Caco-2 (cell line): ENCODE measurements at regions not wholly inside any gene's neighbourhood (a gene's known extent, or its start where the extent isn't known, plus 50 kb on each side); places are given as distances from the start of the nearest gene placed in this dataset.
A peak's percentile ranks its signal among the peaks of the same experiment; 100 is the strongest.

Source experiments
- BruUV-seq: library from RNA; stranded (reverse); fragments of 400-500 nt; replicated peaks from 2 replicates; lab custom pipeline; 2021; lab: Mats Ljungman, UMichigan
- CTCF ChIA-PET: fragments of 300-600 bp; sonication (Branson Sonifier 250); formaldehyde crosslinking; loops from one replicate; lab custom pipeline; 2022; ENCODE audit warnings: antibody characterized with exemption; lab: Charles Lee
- POLR2A ChIA-PET: fragments of 300-600 bp; sonication (Branson Sonifier 250); formaldehyde crosslinking; loops from one replicate; lab custom pipeline; 2022; ENCODE audit warnings: antibody characterized with exemption; lab: Charles Lee
- DNase-seq, 2 experiments: peaks; one replicate each; pipeline versions ENCODE4 v3.0.0 to v3.0.0-alpha.2; 2020 to 2022
- H3K27me3 ChIP-seq: replicated peaks from 2 replicates; pipeline ENCODE4 v1.6.0; 2011; ENCODE audit warnings: low read length; ENCODE audit not compliant: control insufficient read depth, insufficient read depth
- H3K36me3 ChIP-seq: 2 replicates; pipeline ENCODE4 v1.5.1; 2011; ENCODE audit warnings: low read length; ENCODE audit not compliant: control insufficient read depth, insufficient read depth
- H3K4me1 ChIP-seq: fragments of 250-450 bp; sonication (Bioruptor Pico); 2 replicates; pipeline ENCODE4 v1.5.1; 2020; ENCODE audit warnings: mild to moderate bottlenecking
- H3K4me3 ChIP-seq: 2 replicates; pipeline ENCODE4 v1.5.1; 2011; ENCODE audit warnings: low read depth, mild to moderate bottlenecking, control low read depth, low read length
- H3K9me3 ChIP-seq: fragments of 250-450 bp; sonication (Bioruptor Pico); 2 replicates; pipeline ENCODE4 v1.5.1; 2020; ENCODE audit warnings: mild to moderate bottlenecking, moderate library complexity
- H3K27ac Mint-ChIP-seq: one replicate; pipeline ENCODE4 v1.8.0; 2022; ENCODE audit warnings: mixed read lengths; ENCODE audit not compliant: unreplicated experiment
- H3K27me3 Mint-ChIP-seq: one replicate; pipeline ENCODE4 v1.8.0; 2022; ENCODE audit warnings: mixed read lengths; ENCODE audit not compliant: insufficient read depth, unreplicated experiment
- H3K36me3 Mint-ChIP-seq: one replicate; pipeline ENCODE4 v1.8.0; 2022; ENCODE audit warnings: mild to moderate bottlenecking, mixed read lengths; ENCODE audit not compliant: insufficient read depth, unreplicated experiment
- H3K4me1 Mint-ChIP-seq: one replicate; pipeline ENCODE4 v1.8.0; 2022; ENCODE audit warnings: low read depth, mixed read lengths; ENCODE audit not compliant: unreplicated experiment
- H3K4me3 Mint-ChIP-seq: one replicate; pipeline ENCODE4 v1.8.0; 2022; ENCODE audit warnings: mild to moderate bottlenecking, moderate library complexity, mixed read lengths; ENCODE audit not compliant: unreplicated experiment
- H3K9me3 Mint-ChIP-seq: one replicate; pipeline ENCODE4 v1.8.0; 2022; ENCODE audit warnings: mixed read lengths; ENCODE audit not compliant: unreplicated experiment
- intact Hi-C: fragments of 100-400 bp; cut with micrococcal nuclease; formaldehyde crosslinking; loops from one replicate; pipeline ENCODE4 v1.10.0; 2022; ENCODE audit not compliant: unreplicated experiment
- TF ChIP-seq, protein P1 (sequence below), 2 experiments: fragments of 200-600 bp in 1 of 2; IDR thresholded peaks; 1 replicate in 1 of 2; 2 replicates in 1 of 2; pipeline versions ENCODE4 v1.5.1 to v1.8.0; 2011 to 2022; ENCODE audit warnings: antibody characterized with exemption in 1 of 2, control low read depth in 1 of 2, inconsistent platforms in 1 of 2, low read depth in 1 of 2, low read length in 1 of 2, mild to moderate bottlenecking in 1 of 2, moderate library complexity in 1 of 2; ENCODE audit not compliant: insufficient read depth in 1 of 2, severe bottlenecking in 1 of 2, unreplicated experiment in 1 of 2

GRCh38 chrX:124216396-124217115, 115.9 kb upstream of the TEX13D start:
- Mint-ChIP-seq H3K4me1 (peaks cover 33% of the 10 kb centered on the region), H3K36me3 (no peaks in the 10 kb centered on the region), H3K9me3 (no peaks in the 10 kb centered on the region), H3K27me3 (no peaks in the 10 kb centered on the region), H3K27ac (no peak overlapping the region), H3K4me3 (no peak overlapping the region)
- ChIA-PET POLR2A (no interaction called here), CTCF (no interaction called here)
- no peaks in the 10 kb centered on the region for H3K27me3 ChIP-seq
- intact Hi-C loops: loop anchor here (10.0 kb wide), 1 partner anchor 128 kb away; the partner anchor contains the start of gene SH2D1A
- DNase-seq: no peak
- TF ChIP-seq, protein P1, sequence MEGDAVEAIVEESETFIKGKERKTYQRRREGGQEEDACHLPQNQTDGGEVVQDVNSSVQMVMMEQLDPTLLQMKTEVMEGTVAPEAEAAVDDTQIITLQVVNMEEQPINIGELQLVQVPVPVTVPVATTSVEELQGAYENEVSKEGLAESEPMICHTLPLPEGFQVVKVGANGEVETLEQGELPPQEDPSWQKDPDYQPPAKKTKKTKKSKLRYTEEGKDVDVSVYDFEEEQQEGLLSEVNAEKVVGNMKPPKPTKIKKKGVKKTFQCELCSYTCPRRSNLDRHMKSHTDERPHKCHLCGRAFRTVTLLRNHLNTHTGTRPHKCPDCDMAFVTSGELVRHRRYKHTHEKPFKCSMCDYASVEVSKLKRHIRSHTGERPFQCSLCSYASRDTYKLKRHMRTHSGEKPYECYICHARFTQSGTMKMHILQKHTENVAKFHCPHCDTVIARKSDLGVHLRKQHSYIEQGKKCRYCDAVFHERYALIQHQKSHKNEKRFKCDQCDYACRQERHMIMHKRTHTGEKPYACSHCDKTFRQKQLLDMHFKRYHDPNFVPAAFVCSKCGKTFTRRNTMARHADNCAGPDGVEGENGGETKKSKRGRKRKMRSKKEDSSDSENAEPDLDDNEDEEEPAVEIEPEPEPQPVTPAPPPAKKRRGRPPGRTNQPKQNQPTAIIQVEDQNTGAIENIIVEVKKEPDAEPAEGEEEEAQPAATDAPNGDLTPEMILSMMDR (IDR thresholded peaks at IDR 0.05; ENCODE audit: insufficient read depth in 1 of 2, low read depth in 1 of 2, low read length in 1 of 2, severe bottlenecking in 1 of 2, unreplicated experiment in 1 of 2): no peak
- no peaks in the 10 kb centered on the region for H3K9me3 ChIP-seq
- no peak overlapping the region for H3K4me3 ChIP-seq
- H3K36me3 ChIP-seq: no peaks in the 10 kb centered on the region
- BruUV-seq: no TSS peak
- no peaks in the 10 kb centered on the region for H3K4me1 ChIP-seq

DNA sequence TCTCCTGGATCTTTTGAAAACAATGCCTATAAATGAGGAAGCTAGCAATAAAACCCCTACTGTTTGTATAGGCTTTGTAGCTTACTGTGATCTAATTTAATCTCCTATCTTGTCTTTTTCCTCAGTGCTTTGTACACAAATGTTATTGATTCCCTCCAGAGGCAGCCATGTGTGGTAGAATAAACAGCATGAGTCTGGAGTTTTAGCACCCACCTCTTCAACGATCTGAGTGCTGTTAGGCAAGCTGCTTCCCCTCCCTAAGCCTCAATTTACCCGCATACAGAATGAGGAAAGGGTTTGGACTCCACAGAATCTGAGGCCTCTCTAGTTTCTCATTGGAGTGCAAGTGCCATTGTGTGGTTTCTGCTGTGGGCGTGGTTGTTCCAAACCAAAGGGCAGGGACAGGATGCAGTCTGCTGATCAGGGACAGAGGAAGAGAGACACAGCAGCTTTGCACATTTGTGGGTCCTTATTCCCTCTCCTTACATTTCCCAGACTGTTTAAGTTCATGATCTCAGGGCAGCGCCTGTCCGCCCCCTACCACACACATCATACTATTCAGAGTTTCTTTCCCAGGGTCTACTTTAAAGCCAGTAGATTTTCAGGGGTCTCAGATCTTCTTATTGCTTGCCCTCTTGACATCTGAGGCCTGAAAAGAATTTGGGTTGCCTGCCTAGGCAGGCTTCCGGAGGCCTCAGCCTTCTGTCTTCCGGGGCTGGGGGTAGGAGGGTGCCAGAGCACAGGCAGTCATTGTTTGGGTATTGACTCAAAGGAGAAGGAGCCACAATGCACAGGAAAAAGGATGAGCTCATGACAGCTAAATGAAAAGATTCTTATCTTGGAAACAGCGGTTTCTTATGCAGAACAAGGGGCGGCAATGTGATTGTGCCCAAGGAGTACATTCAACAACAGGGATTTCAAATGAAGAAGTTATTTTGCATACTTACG, 114.9 kb upstream of the TEX13D start:
- TF ChIP-seq, protein P1 (IDR thresholded peaks at IDR 0.05; ENCODE audit: insufficient read depth in 1 of 2, low read depth in 1 of 2, low read length in 1 of 2, severe bottlenecking in 1 of 2, unreplicated experiment in 1 of 2): no peak
- Mint-ChIP-seq H3K36me3 (no peaks in the 10 kb centered on the region), H3K27ac (peak overlapping the region; percentile 19), H3K4me1 (peaks cover 33% of the 10 kb centered on the region), H3K27me3 (no peaks in the 10 kb centered on the region), H3K9me3 (no peaks in the 10 kb centered on the region), H3K4me3 (no peak overlapping the region)
- ChIA-PET CTCF (interaction anchor here (0.6 kb wide), 1 partner anchor 13 kb away, joined by 3 read pairs; no protein-coding TSS in a partner anchor), POLR2A (no interaction called here)
- H3K36me3 ChIP-seq: no peaks in the 10 kb centered on the region
- H3K4me3 ChIP-seq: no peak overlapping the region
- no peaks in the 10 kb centered on the region for H3K9me3 ChIP-seq
- no TSS peak for BruUV-seq
- H3K27me3 ChIP-seq: no peaks in the 10 kb centered on the region
- intact Hi-C loops: loop anchor here (2.0 to 10.0 kb wide), 2 partner anchors 17 to 127 kb away; partner anchors contain the start of gene SH2D1A
- H3K4me1 ChIP-seq: no peaks in the 10 kb centered on the region
- no peak for DNase-seq

- DNase-seq: no peak
- ChIA-PET POLR2A (no interaction called here), CTCF (no interaction called here)
- no peaks in the 10 kb centered on the region for H3K9me3 Mint-ChIP-seq
- H3K4me1 Mint-ChIP-seq: peaks cover 25% of the 10 kb centered on the region
- no peaks in the 10 kb centered on the region for H3K36me3 ChIP-seq
- TF ChIP-seq, protein P1 (IDR thresholded peaks at IDR 0.05; ENCODE audit: insufficient read depth in 1 of 2, low read depth in 1 of 2, low read length in 1 of 2, severe bottlenecking in 1 of 2, unreplicated experiment in 1 of 2): peak in 1 of 2 experiments; percentile 10
- H3K9me3 ChIP-seq: no peaks in the 10 kb centered on the region
- H3K27me3 Mint-ChIP-seq: no peaks in the 10 kb centered on the region
- H3K4me1 ChIP-seq: no peaks in the 10 kb centered on the region
- no peak overlapping the region for H3K27ac Mint-ChIP-seq
- no peaks in the 10 kb centered on the region for H3K27me3 ChIP-seq
- intact Hi-C loops: no loop called here
- H3K4me3 ChIP-seq: no peak overlapping the region
- BruUV-seq: no TSS peak
- H3K4me3 Mint-ChIP-seq: no peak overlapping the region
- H3K36me3 Mint-ChIP-seq: no peaks in the 10 kb centered on the region
Measured at GRCh38 chrX:124223524-124223923, 108.9 kb upstream of the TEX13D start.
